ENCODE measurements at regions not wholly inside any gene's neighbourhood (a gene's known extent, or its start where the extent isn't known, plus 50 kb on each side); places are given as distances from the start of the nearest gene placed in this dataset.
"Not testable (repeated sequence)": the region's sequence is repeated elsewhere in the genome, so short reads cannot be mapped to it uniquely, and the experiment has no call there.

DNA sequence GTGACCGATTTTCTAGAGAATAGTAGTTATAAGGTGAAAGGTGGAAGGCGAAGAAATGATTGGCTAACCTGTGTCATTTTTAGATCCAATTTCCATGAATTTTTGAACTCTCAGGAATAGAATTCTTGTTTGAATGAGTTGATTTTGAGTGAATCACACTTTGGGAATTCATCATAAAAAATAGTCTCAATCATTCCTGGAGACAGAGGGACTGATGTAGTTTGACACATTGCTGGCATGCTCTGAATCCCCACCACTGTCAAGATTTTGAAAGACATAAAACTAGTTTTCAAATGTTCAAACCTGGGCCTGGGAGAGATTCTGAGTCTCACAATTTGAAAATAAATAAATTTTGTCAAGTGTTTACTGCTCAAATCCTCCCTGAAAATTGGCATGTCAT lies 861.4 kb upstream of the RAG2 start:
- TF ChIP-seq, protein P1, sequence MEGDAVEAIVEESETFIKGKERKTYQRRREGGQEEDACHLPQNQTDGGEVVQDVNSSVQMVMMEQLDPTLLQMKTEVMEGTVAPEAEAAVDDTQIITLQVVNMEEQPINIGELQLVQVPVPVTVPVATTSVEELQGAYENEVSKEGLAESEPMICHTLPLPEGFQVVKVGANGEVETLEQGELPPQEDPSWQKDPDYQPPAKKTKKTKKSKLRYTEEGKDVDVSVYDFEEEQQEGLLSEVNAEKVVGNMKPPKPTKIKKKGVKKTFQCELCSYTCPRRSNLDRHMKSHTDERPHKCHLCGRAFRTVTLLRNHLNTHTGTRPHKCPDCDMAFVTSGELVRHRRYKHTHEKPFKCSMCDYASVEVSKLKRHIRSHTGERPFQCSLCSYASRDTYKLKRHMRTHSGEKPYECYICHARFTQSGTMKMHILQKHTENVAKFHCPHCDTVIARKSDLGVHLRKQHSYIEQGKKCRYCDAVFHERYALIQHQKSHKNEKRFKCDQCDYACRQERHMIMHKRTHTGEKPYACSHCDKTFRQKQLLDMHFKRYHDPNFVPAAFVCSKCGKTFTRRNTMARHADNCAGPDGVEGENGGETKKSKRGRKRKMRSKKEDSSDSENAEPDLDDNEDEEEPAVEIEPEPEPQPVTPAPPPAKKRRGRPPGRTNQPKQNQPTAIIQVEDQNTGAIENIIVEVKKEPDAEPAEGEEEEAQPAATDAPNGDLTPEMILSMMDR (IDR thresholded peaks at IDR 0.05) = no peak
- H3K4me3 ChIP-seq = no peak overlapping the region
- DNase-seq (ENCODE audit: low spot score) = no peak
- H3K27ac ChIP-seq = no peak overlapping the region

DNA sequence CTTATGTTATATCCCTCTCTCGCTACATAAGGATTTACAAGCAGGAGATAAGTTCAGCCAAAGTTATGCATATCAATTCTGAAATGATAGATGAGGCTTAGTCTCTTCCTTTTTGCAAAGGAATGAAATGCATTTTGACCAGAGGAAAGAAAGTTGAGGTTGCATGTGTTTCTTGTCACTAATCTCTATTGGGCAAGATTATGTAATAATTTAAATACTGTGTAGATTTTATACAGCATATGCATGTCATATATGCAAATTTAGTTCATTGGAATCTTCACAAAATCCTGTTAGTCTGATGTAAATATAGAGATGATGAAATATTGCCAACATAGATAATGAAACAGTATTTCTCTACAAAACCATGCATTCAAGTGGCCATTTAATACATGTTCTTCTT lies 858.7 kb upstream of the RAG2 start:
- H3K27ac ChIP-seq = no peak overlapping the region
- TF ChIP-seq, protein P1 (IDR thresholded peaks at IDR 0.05) = no peak
- no peak for DNase-seq (ENCODE audit: low spot score)
- H3K4me3 ChIP-seq = no peak overlapping the region

DNA sequence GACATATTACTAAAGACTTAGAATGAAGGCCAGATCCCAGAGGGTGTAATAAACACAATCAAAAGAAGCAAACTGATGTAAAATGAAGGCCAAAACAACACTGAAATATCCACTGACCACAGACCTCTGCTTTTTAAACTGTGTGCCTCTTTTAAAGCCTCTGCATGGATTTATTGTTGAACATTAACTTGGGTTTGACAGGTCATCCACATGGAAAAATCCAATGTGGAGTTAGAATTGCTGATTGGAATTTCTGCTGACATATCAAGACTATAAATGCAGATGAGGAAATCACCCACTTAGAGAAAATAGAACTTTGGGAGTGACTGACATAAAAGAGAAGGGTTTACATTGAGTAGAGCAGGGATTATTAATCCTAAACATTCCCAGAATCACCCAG lies 853.9 kb upstream of the RAG2 start:
- DNase-seq (ENCODE audit: low spot score) = no peak
- no peak overlapping the region for H3K27ac ChIP-seq
- TF ChIP-seq, protein P1 (IDR thresholded peaks at IDR 0.05) = no peak
- no peak overlapping the region for H3K4me3 ChIP-seq

DNA sequence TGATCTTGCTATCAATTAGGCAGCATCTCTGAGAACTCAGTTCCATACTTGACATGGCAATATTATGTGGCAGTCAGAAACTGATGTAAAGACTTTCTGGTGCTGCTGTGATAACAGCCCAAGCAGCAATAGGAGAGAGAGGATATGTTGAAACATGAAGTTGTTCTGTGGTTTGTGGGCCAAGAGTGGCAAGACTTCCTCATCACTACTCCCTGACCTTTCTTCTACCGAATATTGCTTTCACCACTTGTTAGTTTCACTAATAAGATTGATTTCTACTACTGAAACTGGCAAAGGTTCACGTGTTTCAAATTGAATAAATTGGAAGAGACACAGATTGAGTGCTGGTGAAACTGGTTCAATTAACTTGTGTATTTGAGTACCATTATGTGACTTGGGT lies 852.6 kb upstream of the RAG2 start:
- no peak for DNase-seq (ENCODE audit: low spot score)
- no peak overlapping the region for H3K27ac ChIP-seq
- TF ChIP-seq, protein P1 (IDR thresholded peaks at IDR 0.05) = no peak
- no peak overlapping the region for H3K4me3 ChIP-seq

DNA sequence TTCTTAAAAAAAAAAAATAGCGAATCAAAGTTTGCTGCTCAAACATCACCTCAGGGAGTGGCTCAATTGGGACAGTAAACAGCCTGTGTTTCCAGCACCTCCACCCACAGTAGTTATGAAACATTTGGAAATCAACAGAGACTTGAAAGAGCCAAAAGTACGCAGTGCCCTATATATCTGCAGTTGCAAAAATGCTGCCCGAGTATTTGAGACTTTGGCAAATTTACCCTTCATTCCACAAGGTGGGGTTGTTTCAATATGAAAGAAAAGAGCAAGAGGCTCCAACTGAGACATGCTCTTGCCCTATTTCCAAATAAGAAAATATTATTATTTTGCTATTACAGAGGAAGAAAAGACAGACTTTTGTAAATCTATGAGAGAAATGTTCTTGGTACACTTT lies 851.1 kb upstream of the RAG2 start:
- Histone ChIP-seq H3K27ac (no peak overlapping the region), H3K4me3 (no peak overlapping the region)
- TF ChIP-seq, protein P1 (IDR thresholded peaks at IDR 0.05) = no peak
- no peak for DNase-seq (ENCODE audit: low spot score)

DNA sequence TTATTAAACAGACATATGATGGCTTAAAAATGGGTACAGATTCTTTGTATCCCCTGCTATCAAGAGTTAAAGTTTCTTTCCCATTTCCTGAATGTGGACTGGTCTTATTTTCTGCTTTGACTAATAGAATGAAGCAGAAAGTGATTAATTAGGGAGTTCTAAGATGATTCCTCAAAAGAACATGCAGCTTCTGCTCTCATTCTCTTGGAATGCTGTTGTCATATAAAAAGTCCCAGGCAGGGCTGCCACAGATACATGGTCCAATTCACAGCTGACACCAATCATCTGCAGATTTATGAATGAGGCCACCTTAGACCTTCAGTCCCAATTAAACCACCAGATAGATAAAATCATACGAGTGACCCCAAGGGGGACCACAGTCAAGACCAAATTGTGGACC lies 844.5 kb upstream of the RAG2 start:
- TF ChIP-seq, protein P1 (IDR thresholded peaks at IDR 0.05) = no peak
- DNase-seq (ENCODE audit: low spot score) = no peak
- Histone ChIP-seq H3K27ac (no peak overlapping the region), H3K4me3 (no peak overlapping the region)

DNA sequence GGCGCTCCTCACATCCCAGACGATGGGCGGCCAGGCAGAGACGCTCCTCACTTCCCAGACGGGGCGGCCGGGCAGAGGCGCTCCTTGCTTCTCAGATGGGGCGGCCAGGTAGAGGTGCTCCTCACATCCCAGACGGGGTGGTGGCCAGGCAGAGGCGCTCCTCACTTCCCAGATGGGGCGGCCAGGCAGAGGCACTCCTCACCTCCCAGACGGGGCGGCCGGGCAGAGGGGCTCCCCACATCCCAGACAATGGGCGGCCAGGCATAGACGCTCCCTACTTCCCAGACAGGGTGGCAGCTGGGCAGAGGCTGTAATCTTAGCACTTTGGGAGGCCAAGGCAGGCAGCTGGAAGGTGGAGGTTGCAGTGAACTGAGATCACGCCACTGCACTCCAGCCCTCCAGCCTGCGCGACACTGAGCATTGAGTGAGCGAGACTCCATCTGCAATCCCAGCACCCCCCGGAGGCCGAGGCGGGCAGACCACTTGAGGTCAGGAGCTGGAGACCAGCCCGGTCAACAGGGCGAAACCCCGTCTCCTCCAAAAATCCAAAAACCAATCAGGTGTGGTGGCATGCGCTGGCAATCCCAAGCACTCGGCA lies 833.7 kb upstream of the RAG2 start:
- not testable (repeated sequence) for H3K4me3 ChIP-seq; H3K27ac ChIP-seq; DNase-seq (ENCODE audit: low spot score)

DNA sequence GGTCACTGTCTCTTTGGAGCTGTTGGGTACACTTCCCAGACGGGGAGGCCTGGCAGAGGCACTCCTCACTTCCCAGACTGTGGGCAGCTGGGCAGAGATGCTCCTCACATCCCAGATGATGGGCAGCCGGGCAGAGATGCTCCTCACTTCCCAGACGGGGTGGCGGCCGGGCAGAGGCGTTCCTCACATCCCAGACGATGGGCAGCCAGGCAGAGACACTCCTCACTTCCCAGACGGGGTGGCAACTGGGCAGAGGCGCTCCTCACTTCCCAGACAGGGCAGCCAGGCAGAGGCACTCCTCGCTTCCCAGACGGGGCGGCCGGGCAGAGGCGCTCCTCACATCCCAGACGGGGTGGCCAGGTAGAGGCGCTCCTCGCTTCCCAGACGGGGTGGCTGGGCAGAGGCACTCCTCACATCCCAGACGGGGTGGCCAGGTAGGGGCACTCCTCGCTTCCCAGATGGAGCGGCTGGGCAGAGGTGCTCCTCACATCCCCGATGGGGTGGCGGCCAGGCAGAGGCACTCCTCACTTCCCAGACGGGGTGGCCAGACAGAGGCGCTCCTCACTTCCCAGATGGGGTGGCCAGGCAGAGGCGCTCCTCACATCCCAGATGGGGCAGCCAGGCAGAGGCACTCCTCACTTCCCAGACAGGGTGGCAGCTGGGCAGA lies 833.1 kb upstream of the RAG2 start:
- not testable (repeated sequence) for DNase-seq (ENCODE audit: low spot score); H3K27ac ChIP-seq; H3K4me3 ChIP-seq

Measured in coronary artery (tissue), 2 donors.